ENCODE measurements at regions not wholly inside any gene's neighbourhood (a gene's known extent, or its start where the extent isn't known, plus 50 kb on each side); places are given as distances from the start of the nearest gene placed in this dataset.

DNA sequence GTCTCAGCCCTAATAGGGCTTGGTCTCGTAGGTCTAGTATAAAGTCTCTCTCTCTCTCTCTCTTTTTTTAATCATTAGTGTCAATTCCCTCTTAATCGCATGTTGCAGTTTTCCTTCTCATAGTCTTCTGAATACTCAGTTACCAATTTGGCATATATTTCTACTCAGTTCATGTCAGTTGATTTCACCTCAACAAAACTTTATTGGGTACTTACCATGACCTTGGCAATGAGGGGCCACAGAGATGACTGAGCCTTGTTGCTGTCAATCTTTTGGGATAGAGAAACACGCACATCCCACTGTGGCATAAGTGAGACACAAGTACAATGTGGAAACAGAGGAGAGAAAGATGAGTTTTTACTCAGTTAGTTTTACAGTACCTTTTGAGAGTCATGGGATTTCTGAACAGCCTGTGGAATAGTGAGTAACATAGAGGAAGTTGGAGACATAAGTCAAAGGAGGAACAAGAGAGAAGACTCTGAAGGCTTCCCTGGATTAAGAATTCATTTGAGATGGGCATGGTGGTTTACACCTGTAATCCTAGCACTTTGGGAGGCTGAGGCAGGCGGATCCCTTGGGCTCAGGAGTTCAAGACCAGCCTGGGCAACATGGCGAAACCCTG, 150.2 kb upstream of the CBLB start:
- DNase-seq (ENCODE audit: low read depth in 2 of 3, low spot score in 2 of 3): no peak

DNA sequence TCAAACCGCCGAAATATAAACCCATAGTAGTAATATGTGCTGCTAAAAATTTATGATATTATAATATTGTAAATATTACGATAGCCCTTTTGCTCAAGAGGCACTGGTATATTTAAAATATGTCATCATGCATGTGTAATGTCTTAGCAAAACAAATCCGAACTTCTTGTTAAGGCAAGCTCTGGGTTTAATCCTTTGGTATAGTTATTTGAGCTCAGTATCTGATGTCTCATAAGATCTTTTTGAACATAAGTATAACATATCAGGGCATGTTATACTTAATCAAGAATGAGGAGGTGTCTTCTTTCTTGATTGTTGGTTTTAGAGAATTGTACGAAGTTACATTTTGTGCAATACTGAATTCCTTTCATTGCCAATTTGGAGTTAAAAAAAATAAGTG, 154.1 kb upstream of the CBLB start:
- no peak for DNase-seq (ENCODE audit: low read depth in 2 of 3, low spot score in 2 of 3)

DNA sequence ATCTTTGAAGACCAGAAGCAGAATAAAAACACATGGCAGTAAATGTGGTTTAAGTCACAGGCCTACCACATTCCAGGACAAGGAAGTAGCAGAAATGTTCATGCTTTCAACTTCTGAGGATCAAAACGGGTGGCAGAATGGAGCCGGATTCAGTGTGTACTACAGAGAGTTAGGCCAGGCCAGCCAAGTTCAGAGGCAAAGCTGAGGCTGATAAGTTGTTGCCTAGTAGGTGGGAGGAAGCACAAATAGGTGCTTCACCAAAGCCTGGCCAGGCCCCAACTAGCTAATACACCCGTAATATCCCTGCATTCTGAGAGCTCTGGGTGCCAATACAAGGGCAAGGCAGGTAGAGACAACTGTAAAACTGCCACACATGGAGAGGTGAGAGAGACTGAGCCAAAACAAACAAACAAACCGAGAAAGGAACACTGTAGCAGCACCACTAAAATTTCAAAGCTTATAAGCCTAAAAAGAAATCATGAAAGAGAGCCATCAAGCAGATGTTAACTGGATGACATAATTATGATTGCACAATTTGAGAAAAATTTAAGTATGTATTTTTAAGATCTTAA, 156.4 kb upstream of the CBLB start:
- no peak for DNase-seq (ENCODE audit: low read depth in 2 of 3, low spot score in 2 of 3)

DNA sequence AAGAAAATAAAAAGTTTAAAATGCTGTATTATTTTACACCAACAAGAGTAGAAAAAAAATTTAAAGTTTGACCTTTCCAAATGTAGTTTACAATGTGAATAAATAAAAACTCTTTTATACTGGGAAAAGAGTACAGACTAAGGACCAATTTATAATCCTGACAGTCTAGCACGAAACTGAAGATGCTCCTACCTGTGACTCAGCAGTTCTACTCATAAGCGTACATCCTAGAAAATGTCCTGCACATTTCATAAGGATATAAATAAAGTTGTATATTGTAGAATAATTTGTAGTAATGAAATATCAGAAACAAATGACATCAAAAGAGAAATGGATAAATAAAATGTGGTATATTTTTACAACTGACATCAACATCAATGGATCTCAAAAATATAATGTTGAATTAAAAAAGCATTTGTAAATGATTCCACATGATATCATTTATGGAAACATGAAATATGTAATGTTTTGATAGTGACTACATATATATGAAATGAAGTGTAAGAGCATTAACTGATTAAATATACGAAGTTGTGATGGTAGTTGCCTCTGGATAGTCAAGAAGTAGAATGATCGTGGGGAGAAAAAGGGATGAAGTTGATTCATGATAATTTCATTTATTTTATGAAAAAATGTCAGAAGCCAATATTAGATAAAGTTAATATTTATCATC, 161.3 kb upstream of the CBLB start:
- DNase-seq (ENCODE audit: low read depth in 2 of 3, low spot score in 2 of 3): no peak

DNA sequence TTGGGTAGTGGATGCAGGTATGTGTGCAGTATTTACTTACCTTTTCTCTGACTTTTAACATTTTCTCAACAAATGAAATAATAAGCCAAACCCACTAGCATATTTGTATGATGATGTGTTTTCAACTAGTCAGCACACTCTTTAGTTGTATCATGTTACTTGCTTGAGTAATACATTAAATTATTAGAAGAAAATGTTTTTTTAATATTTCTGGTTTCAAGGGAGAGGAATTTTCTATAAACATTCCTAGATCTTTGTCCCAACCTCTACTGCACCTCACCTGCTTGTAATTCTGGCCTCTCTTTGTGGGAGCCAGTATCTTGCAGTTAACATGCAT, 161.8 kb upstream of the CBLB start:
- DNase-seq (ENCODE audit: low read depth in 2 of 3, low spot score in 2 of 3): no peak

DNA sequence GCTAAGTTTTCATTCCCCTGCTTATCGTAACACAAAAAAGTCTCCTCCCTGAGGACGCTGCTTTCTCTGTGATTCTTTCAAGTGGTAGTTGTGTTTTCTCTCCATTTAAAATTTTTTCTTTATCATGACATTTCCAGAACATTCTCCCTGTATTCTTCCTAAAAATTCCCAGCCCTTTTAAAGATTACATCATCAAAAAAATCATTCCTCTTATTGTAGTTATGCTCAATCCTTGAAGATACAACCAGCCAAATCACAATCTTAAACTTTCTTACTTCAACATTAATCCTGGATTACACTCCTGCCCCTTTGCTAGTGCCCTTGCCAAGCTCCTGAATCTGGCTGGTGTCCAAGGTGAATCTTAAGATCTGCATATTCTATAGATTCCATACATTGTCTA, 163.7 kb upstream of the CBLB start:
- no peak for DNase-seq (ENCODE audit: low read depth in 2 of 3, low spot score in 2 of 3)

DNA sequence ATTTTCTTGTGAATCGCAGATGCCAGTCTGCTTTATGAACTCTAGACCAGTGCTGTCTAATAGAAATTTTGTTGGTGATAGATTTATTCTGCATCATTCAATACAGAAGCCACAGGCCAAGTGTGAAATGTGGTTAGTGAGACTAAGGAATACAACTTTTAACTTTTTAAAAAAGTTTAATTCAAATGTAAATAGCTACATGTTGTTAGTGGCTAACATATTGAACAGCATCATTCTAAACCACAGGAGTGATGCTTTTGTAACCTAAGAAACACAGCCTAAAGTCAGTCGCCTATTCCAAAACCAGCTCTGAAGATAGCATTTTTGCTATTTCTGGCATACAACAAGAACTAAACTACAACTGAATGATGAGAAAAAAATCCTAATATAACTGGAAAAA, 164.8 kb upstream of the CBLB start:
- DNase-seq (ENCODE audit: low read depth in 2 of 3, low spot score in 2 of 3): no peak

DNA sequence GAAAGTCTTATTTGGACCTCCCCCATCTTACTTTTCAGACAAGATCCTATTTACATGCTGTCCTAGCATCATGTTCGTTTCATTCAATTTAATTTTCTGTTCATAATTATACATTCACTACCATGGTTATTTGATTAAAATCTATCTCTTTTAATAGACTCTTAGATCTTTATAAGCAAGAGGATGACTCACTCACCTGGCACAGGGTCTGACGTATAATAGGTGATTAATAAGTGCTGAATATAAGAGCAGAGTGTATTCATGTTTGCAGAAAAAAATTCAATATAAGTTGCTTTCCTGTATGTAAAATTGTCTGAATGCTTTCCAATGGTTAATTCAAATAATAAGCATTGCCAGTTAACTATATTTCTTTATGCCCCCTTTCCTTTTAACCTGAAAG, 165.5 kb upstream of the CBLB start:
- no peak for DNase-seq (ENCODE audit: low read depth in 2 of 3, low spot score in 2 of 3)

DNA sequence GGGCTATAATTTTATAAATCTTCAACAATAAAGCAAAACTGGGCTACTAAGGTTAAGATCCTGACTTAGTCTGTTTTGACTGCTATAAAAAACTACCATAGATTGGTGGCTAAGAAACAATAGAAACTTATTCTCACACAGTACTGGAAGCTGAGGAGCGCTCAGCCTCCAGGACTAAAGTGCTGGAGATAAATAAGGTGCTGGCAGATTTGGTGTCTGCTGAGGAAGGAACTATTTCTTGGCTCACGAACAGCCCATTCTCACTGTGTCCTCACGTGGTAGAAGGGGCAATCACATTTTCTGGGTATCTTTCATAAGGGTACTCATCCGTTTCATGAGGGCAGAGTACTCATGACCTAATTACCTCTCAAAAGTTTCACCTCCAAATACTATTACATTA, 166.8 kb upstream of the CBLB start:
- DNase-seq (ENCODE audit: low read depth in 2 of 3, low spot score in 2 of 3): no peak

DNA sequence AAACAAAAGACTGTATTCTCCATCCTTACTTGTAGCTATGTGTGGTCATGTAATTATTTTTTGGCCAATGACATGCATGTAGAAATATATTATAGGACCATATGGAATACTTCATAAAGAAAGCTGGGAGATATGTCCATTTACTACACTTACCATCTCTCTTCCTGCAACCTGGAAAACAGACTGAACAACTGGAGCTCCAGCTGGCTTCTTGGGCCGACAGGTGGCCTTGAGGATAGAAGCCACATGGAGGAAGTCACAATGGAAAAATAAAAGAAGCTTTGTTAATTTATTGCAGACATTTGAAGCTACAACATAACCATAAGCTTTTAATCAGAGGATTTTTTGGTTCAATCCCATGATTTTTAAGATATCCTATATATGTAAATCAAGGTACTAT, 167.9 kb upstream of the CBLB start:
- DNase-seq (ENCODE audit: low read depth in 2 of 3, low spot score in 2 of 3): no peak

DNA sequence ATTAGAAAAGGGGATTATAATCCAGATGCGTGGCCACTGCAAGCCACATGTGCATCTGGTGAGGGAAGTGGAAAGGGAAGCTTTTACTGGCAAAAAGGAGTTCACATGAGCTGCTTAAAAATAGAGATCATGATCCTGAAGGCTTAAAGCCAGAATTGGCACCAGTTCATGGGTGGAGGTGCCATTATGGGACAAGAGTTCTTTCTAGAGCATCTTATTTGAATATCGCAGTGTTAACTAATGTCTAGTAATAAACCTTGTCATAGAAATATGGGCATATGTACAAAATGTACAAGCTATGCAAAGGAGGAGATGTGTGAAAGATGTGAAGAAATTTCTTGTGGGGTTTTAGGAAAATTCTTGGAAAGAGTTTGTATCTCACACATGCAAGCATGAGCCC, 178.4 kb upstream of the CBLB start:
- DNase-seq (ENCODE audit: low read depth in 2 of 3, low spot score in 2 of 3): no peak

DNA sequence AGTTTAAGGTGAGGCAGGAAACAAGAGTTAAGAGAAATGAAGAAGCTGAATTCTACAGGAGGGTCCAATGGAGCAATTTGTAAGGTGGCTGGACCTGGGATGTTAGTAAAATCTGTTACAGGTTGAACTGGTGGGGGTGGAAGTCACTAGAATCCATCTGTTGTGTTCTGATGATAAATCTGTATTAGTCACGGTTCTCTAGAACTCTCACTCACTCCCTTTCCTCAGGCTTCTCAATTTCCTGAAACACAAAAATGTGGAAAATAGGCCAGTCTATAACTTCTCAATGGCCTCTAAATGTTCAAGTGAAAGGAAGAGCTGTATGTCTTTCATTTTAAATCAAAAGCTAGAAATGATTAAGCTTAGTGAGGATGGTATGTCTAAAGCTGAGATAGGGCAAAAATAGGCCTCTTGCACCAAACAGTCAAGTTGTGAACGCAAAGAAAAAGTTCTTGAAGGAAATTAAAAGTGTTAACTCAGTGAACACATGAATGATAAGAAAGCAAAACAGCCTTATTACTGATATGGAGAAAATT, 180.2 kb upstream of the CBLB start:
- no peak for DNase-seq (ENCODE audit: low read depth in 2 of 3, low spot score in 2 of 3)

DNA sequence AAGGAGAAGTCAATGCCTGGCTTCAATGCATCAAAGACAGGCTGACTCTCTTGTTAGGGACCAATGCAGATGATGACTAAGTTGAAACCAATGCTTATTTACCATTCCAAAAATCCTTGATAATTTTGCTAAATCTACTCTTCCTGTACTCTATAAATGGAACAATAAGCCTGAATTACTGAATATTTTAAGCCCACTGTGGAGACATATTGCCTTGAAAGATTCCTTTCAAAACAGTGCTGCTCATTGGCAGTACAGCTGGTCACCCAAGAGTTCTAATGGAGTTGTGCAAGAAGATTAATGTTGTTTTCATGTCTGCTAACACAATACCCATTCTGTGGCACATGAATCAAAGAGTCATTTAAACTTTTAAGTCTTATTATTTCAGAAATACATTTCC, 181.0 kb upstream of the CBLB start:
- DNase-seq (ENCODE audit: low read depth in 2 of 3, low spot score in 2 of 3): no peak

DNA sequence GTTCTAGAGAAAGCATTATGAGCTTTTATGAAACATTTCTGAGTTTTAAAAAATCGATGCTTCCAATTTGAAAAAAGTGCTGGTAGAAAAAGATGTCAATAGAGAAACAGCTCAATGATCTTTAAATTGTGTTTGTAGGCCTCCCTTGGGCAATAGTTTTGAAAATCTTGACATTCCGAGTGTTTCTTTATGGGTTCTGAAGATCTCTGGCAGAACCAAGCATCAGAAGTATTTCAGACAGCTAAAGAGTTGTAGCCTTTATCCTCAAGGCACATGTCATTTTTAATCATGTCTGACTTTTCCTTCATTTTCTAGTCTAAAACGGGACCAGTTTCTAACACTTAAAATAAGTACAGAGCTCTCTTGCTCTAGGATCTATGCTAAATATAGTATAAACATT, 188.1 kb upstream of the CBLB start:
- no peak for DNase-seq (ENCODE audit: low read depth in 2 of 3, low spot score in 2 of 3)

DNA sequence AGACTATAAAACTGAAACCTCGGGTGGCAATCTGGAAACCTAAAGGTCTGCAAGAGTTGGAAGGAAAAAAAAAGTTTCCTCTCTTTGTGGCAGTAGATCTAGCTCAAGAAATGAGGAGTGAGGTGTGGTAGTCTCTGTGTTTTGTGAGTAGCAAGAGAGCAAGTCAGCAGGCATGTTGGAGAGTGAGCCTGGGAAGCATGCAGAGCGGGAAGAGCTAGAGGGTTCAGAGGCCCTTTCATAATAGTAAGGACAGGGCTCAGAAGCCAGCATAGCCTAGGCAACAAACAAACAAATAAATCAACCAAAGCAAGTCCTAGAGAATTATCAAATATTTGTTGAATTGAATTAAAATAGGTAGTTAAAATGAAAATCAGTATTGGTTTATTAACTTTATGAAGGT, 189.7 kb upstream of the CBLB start:
- no peak for DNase-seq (ENCODE audit: low read depth in 2 of 3, low spot score in 2 of 3)

DNA sequence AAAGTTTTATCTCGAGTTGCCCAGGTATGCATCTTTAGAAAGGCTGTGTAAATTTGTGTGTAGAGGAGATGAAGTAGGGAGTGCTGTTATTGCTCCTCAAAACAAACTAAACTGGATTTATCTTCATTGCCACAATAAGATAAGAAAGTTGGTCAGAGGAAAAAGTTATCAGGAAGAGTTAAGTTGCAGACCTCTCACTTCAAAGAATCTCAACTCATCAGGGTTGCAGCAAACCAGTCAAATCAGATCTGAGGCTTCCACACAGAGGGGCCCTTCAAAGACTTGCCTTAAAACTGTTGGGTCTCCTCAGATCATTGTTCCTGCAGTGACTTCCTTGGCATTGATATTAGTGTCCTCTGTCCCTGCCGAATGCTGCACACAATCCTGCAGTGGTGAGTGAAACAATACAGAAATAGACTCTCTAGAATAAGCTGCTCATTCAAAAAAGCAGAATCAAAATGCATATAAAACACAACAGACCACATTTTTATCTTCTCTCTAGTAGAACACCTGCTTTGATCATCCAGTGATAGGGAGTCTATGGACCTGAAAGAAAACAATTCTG, 191.2 kb upstream of the CBLB start:
- no peak for DNase-seq (ENCODE audit: low read depth in 2 of 3, low spot score in 2 of 3)

DNA sequence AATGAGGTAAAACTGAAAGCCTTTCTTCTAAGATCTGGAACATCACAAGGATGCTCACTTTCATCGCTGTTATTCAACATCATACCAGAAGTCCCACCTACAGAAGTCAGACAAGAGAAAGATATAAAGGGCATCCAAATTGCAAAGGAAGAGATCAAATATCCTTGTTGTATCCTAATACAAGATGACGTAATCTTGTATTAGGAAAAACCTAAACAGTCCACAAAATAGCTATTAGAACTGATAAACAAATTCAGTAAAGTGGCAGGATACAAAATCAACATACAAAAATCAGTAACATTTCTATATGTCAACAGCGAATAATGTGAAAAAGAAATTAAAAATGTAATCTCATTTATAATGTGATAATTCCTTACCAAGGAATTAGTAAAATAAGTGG, 195.1 kb upstream of the CBLB start:
- DNase-seq (ENCODE audit: low read depth in 2 of 3, low spot score in 2 of 3): no peak

DNA sequence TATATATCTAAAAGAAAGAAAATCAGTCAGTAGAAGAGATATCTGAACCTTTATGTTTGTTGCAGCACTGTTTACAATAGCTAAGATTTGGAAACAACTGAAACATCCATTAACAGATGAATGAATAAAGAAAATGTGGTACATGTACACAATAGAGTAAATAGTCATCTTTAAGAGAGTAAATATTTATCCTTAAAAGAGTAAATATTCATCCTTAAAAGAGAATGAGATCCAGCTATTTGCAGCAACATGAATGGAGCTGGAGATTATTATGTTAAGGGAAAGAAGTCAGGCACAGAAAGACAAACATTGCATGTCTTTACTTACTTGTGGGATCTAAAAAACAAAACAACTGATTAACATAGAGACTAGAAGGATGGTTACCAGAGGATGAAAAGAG, 197.0 kb upstream of the CBLB start:
- DNase-seq (ENCODE audit: low read depth in 2 of 3, low spot score in 2 of 3): no peak

DNA sequence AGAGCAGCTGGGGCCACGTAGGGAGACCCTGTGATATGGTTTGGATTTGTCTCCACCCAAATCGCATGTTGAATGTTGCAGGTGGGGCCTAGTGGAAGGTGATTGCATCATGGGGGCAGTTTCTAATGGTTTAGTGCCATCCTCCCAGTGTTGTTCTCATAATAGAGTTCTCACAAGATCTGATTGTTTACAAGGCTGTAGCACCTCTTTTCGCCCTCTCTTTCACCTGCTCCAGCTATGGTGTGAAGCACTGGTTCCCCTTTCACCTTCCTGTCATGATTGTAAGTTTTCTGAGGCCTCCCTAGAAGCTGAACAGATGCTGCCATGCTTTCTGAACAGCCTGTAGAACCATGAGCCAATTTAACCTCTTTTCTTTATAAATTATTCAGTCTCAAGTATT, 198.9 kb upstream of the CBLB start:
- DNase-seq (ENCODE audit: low read depth in 2 of 3, low spot score in 2 of 3): no peak

DNA sequence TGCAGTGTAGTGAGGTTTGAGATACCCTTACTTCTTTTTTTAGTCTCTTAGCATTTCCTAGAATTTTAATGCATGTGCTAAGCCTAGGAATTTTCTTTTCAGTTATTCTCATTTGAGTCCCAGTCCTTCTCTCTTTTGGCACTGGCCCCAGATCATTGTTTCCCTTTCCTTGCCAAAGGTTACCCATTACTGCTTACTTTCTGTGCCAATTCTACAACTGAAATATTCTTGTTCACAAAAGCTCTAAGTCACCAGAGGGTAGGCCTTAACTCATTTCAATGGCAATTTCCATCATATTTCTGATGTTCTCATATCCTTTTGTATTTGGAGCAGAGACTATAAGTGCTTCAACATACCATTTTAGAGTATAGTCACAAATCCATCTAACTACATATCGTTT, 199.6 kb upstream of the CBLB start:
- no peak for DNase-seq (ENCODE audit: low read depth in 2 of 3, low spot score in 2 of 3)

DNA sequence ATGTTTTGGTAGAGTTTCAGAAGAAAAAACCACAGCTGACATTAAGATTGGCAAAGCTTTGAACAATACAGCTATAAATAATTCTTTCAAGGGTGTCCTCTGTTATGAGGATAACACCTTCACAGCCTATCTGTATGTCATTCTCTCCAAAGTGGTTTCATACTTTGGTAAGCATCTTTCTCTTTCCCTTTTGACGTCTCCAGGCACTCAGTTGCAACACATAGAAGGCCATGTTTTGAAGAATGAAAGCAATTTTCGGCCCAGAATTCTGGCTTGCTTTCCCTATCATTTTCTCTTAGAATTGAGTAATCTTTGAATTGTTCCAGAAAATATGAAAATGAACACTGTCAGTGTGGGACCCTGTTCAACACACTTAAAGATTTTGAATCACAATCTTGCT, 200.0 kb upstream of the CBLB start:
- DNase-seq (ENCODE audit: low read depth in 2 of 3, low spot score in 2 of 3): no peak

DNA sequence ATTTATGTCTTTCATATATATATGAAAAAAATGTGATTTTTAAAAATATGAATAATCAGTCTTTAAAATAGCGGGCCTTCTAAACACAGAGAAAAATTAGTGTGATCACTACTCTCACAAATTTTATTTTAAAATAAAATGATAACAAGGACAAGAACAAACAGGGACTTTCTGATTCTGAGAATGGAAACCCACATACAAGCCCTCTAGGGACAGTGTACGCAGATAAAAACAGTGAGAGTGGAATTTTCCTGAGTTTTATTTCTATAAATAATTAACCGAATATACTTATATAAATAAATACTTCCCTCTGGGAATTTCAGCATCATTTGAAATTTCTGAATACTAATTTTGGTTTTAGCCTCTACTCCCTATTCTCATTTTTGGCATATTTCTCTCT, 201.4 kb upstream of the CBLB start:
- DNase-seq (ENCODE audit: low read depth in 2 of 3, low spot score in 2 of 3): no peak

DNA sequence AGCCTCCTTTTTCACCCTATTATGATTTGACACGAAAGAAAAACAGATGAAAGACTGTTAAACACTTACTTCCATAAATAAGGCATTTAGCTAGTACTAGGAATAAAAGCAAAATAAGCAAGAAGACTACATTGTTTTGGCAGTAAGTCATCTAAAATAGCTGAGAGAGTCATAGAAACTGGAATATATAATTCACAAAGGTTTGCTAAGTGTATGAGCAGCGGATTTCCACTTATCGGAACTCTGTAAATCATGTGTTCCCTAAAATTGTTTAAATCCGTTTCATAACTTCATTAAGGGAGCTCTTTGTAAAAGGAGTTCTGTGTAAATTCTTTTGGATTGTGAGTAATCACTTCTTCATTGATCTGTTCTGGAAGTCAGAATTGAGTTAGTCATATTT, 202.5 kb upstream of the CBLB start:
- no peak for DNase-seq (ENCODE audit: low read depth in 2 of 3, low spot score in 2 of 3)
